ENCODE measurements at regions not wholly inside any gene's neighbourhood (a gene's known extent, or its start where the extent isn't known, plus 50 kb on each side); places are given as distances from the start of the nearest gene placed in this dataset.
A peak's percentile ranks its signal among the peaks of the same experiment; 100 is the strongest.

GRCh38 chr18:43917520-43917919 lies 640.2 kb upstream of the SYT4 start:
- WGBS (ENCODE audit: insufficient coverage), result no CpG with 5 or more reads among the region's 5 CpGs
- Histone ChIP-seq H3K27me3 (ENCODE audit: control insufficient read depth, insufficient read depth, low read length) (no peaks in the 10 kb centered on the region), H3K4me1 (ENCODE audit: control insufficient read depth, insufficient read depth, low read length) (no peaks in the 10 kb centered on the region), H3K27ac (ENCODE audit: low read length) (no peak overlapping the region), H3K9me3 (replicated peaks; ENCODE audit: control insufficient read depth, low read depth, low read length) (no peaks in the 10 kb centered on the region), H3K4me3 (ENCODE audit: low read length) (no peak overlapping the region), H3K36me3 (ENCODE audit: control insufficient read depth, insufficient read depth, low read length) (no peaks in the 10 kb centered on the region)
- peak; percentile 62 for DNase-seq

- H3K9me3 ChIP-seq (replicated peaks; ENCODE audit: control insufficient read depth, low read depth, low read length), result no peaks in the 10 kb centered on the region
- no peak overlapping the region for H3K4me3 ChIP-seq (ENCODE audit: low read length)
- no peak for DNase-seq
- H3K27me3 ChIP-seq (ENCODE audit: control insufficient read depth, insufficient read depth, low read length), result no peaks in the 10 kb centered on the region
- H3K27ac ChIP-seq (ENCODE audit: low read length), result no peak overlapping the region
- no peaks in the 10 kb centered on the region for H3K4me1 ChIP-seq (ENCODE audit: control insufficient read depth, insufficient read depth, low read length)
- H3K36me3 ChIP-seq (ENCODE audit: control insufficient read depth, insufficient read depth, low read length), result no peaks in the 10 kb centered on the region
Measured at GRCh38 chr18:43919551-43919950, 642.3 kb upstream of the SYT4 start.

GRCh38 chr18:43931439-43931838 lies 654.1 kb upstream of the SYT4 start:
- Histone ChIP-seq H3K4me1 (ENCODE audit: control insufficient read depth, insufficient read depth, low read length) (no peaks in the 10 kb centered on the region), H3K27me3 (ENCODE audit: control insufficient read depth, insufficient read depth, low read length) (no peaks in the 10 kb centered on the region), H3K9me3 (replicated peaks; ENCODE audit: control insufficient read depth, low read depth, low read length) (no peaks in the 10 kb centered on the region), H3K27ac (ENCODE audit: low read length) (peak overlapping the region; percentile 32), H3K36me3 (ENCODE audit: control insufficient read depth, insufficient read depth, low read length) (no peaks in the 10 kb centered on the region), H3K4me3 (ENCODE audit: low read length) (no peak overlapping the region)
- peak; percentile 91 for DNase-seq
- WGBS (ENCODE audit: insufficient coverage), result no CpG with 5 or more reads among the region's 3 CpGs

- H3K4me3 ChIP-seq (ENCODE audit: low read length), result no peak overlapping the region
- no peaks in the 10 kb centered on the region for H3K9me3 ChIP-seq (replicated peaks; ENCODE audit: control insufficient read depth, low read depth, low read length)
- no peaks in the 10 kb centered on the region for H3K27me3 ChIP-seq (ENCODE audit: control insufficient read depth, insufficient read depth, low read length)
- H3K27ac ChIP-seq (ENCODE audit: low read length), result peak overlapping the region; percentile 70
- peak; percentile 59 for DNase-seq
- no peaks in the 10 kb centered on the region for H3K4me1 ChIP-seq (ENCODE audit: control insufficient read depth, insufficient read depth, low read length)
- no peaks in the 10 kb centered on the region for H3K36me3 ChIP-seq (ENCODE audit: control insufficient read depth, insufficient read depth, low read length)
Measured at GRCh38 chr18:43932140-43932539, 654.9 kb upstream of the SYT4 start.

GRCh38 chr18:43933177-43933576 lies 655.9 kb upstream of the SYT4 start:
- DNase-seq, result no peak
- WGBS (ENCODE audit: insufficient coverage), result 91% methylated on average over 4 of the region's 5 CpGs
- H3K9me3 ChIP-seq (replicated peaks; ENCODE audit: control insufficient read depth, low read depth, low read length), result no peaks in the 10 kb centered on the region
- no peak overlapping the region for H3K27ac ChIP-seq (ENCODE audit: low read length)
- no peak overlapping the region for H3K4me3 ChIP-seq (ENCODE audit: low read length)
- no peaks in the 10 kb centered on the region for H3K27me3 ChIP-seq (ENCODE audit: control insufficient read depth, insufficient read depth, low read length)
- H3K36me3 ChIP-seq (ENCODE audit: control insufficient read depth, insufficient read depth, low read length), result no peaks in the 10 kb centered on the region
- no peaks in the 10 kb centered on the region for H3K4me1 ChIP-seq (ENCODE audit: control insufficient read depth, insufficient read depth, low read length)

- H3K27ac ChIP-seq (ENCODE audit: low read length), result no peak overlapping the region
- no peaks in the 10 kb centered on the region for H3K4me1 ChIP-seq (ENCODE audit: control insufficient read depth, insufficient read depth, low read length)
- H3K4me3 ChIP-seq (ENCODE audit: low read length), result no peak overlapping the region
Measured at GRCh38 chr18:43934322-43934721, 657.0 kb upstream of the SYT4 start.

GRCh38 chr18:43934781-43935471 lies 657.6 kb upstream of the SYT4 start:
- peak; percentile 86 for DNase-seq
- Histone ChIP-seq H3K9me3 (replicated peaks; ENCODE audit: control insufficient read depth, low read depth, low read length) (no peaks in the 10 kb centered on the region), H3K4me3 (ENCODE audit: low read length) (no peak overlapping the region), H3K27me3 (ENCODE audit: control insufficient read depth, insufficient read depth, low read length) (no peaks in the 10 kb centered on the region), H3K27ac (ENCODE audit: low read length) (peak overlapping the region; percentile 57), H3K36me3 (ENCODE audit: control insufficient read depth, insufficient read depth, low read length) (no peaks in the 10 kb centered on the region), H3K4me1 (ENCODE audit: control insufficient read depth, insufficient read depth, low read length) (no peaks in the 10 kb centered on the region)
- no CpG with 5 or more reads among the region's 4 CpGs for WGBS (ENCODE audit: insufficient coverage)

More at GRCh38 chr18:43934322-43934721, 657.0 kb upstream of the SYT4 start:
- DNase-seq, result no peak
- no CpG with 5 or more reads among the region's 1 CpG for WGBS (ENCODE audit: insufficient coverage)
- H3K36me3 ChIP-seq (ENCODE audit: control insufficient read depth, insufficient read depth, low read length), result no peaks in the 10 kb centered on the region
- H3K9me3 ChIP-seq (replicated peaks; ENCODE audit: control insufficient read depth, low read depth, low read length), result no peaks in the 10 kb centered on the region
- H3K27me3 ChIP-seq (ENCODE audit: control insufficient read depth, insufficient read depth, low read length), result no peaks in the 10 kb centered on the region

GRCh38 chr18:43936176-43936575 lies 658.9 kb upstream of the SYT4 start:
- Histone ChIP-seq H3K9me3 (replicated peaks; ENCODE audit: control insufficient read depth, low read depth, low read length) (no peaks in the 10 kb centered on the region), H3K27ac (ENCODE audit: low read length) (no peak overlapping the region), H3K4me3 (ENCODE audit: low read length) (no peak overlapping the region), H3K27me3 (ENCODE audit: control insufficient read depth, insufficient read depth, low read length) (no peaks in the 10 kb centered on the region), H3K4me1 (ENCODE audit: control insufficient read depth, insufficient read depth, low read length) (no peaks in the 10 kb centered on the region), H3K36me3 (ENCODE audit: control insufficient read depth, insufficient read depth, low read length) (no peaks in the 10 kb centered on the region)
- DNase-seq, result no peak
- no CpG with 5 or more reads among the region's 4 CpGs for WGBS (ENCODE audit: insufficient coverage)

GRCh38 chr18:43949291-43949690 lies 672.0 kb upstream of the SYT4 start:
- peaks cover 6% of the 10 kb centered on the region for H3K9me3 ChIP-seq (replicated peaks; ENCODE audit: control insufficient read depth, low read depth, low read length)
- no peak overlapping the region for H3K4me3 ChIP-seq (ENCODE audit: low read length)
- H3K27me3 ChIP-seq (ENCODE audit: control insufficient read depth, insufficient read depth, low read length), result no peaks in the 10 kb centered on the region
- H3K36me3 ChIP-seq (ENCODE audit: control insufficient read depth, insufficient read depth, low read length), result no peaks in the 10 kb centered on the region
- no peak overlapping the region for H3K27ac ChIP-seq (ENCODE audit: low read length)
- H3K4me1 ChIP-seq (ENCODE audit: control insufficient read depth, insufficient read depth, low read length), result no peaks in the 10 kb centered on the region
- WGBS (ENCODE audit: insufficient coverage), result no CpG with 5 or more reads among the region's 2 CpGs
- peak; percentile 25 for DNase-seq

- no peaks in the 10 kb centered on the region for H3K36me3 ChIP-seq (ENCODE audit: control insufficient read depth, insufficient read depth, low read length)
- no peak overlapping the region for H3K4me3 ChIP-seq (ENCODE audit: low read length)
- H3K4me1 ChIP-seq (ENCODE audit: control insufficient read depth, insufficient read depth, low read length), result no peaks in the 10 kb centered on the region
- H3K27ac ChIP-seq (ENCODE audit: low read length), result no peak overlapping the region
- peak; percentile 22 for DNase-seq
- H3K27me3 ChIP-seq (ENCODE audit: control insufficient read depth, insufficient read depth, low read length), result no peaks in the 10 kb centered on the region
- WGBS (ENCODE audit: insufficient coverage), result no CpG with 5 or more reads among the region's 3 CpGs
- peaks cover 6% of the 10 kb centered on the region for H3K9me3 ChIP-seq (replicated peaks; ENCODE audit: control insufficient read depth, low read depth, low read length)
Measured at GRCh38 chr18:43950062-43950461, 672.8 kb upstream of the SYT4 start.

GRCh38 chr18:43952398-43952797 lies 675.1 kb upstream of the SYT4 start:
- no peaks in the 10 kb centered on the region for H3K36me3 ChIP-seq (ENCODE audit: control insufficient read depth, insufficient read depth, low read length)
- H3K27me3 ChIP-seq (ENCODE audit: control insufficient read depth, insufficient read depth, low read length), result no peaks in the 10 kb centered on the region
- H3K27ac ChIP-seq (ENCODE audit: low read length), result no peak overlapping the region
- H3K4me1 ChIP-seq (ENCODE audit: control insufficient read depth, insufficient read depth, low read length), result no peaks in the 10 kb centered on the region
- 72% methylated on average over 3 of the region's 3 CpGs for WGBS (ENCODE audit: insufficient coverage)
- no peak for DNase-seq
- H3K4me3 ChIP-seq (ENCODE audit: low read length), result no peak overlapping the region
- peaks cover 6% of the 10 kb centered on the region for H3K9me3 ChIP-seq (replicated peaks; ENCODE audit: control insufficient read depth, low read depth, low read length)

Measured in muscle of leg (tissue), 3 donors.